ENCODE measurements at regions not wholly inside any gene's neighbourhood (a gene's known extent, or its start where the extent isn't known, plus 50 kb on each side); places are given as distances from the start of the nearest gene placed in this dataset.

- no peak overlapping the region for H3K27ac ChIP-seq (ENCODE audit: low read depth, low read length)
- no peaks in the 10 kb centered on the region for H3K4me1 ChIP-seq (ENCODE audit: control insufficient read depth in 1 of 2, insufficient read depth in 2 of 2, low read length in 2 of 2)
- H3K36me3 ChIP-seq (ENCODE audit: control insufficient read depth in 1 of 2, insufficient read depth in 2 of 2, low read length in 2 of 2) = no peaks in the 10 kb centered on the region
- no peaks in the 10 kb centered on the region for H3K27me3 ChIP-seq (ENCODE audit: control insufficient read depth in 1 of 2, insufficient read depth in 2 of 2, low read length in 2 of 2)
- H3K4me3 ChIP-seq (ENCODE audit: low read depth in 1 of 2, low read length in 2 of 2) = no peak overlapping the region
- no peak overlapping the region for H3K9ac ChIP-seq (ENCODE audit: low read depth in 1 of 2, low read length in 2 of 2)
- H3K9me3 ChIP-seq (ENCODE audit: control insufficient read depth in 1 of 2, low read length in 2 of 2) = peaks cover 0 to 1% of the 10 kb centered on the region in 2 donors
Measured at GRCh38 chr10:33725430-33725829, 391.0 kb upstream of the NRP1 start.

DNA sequence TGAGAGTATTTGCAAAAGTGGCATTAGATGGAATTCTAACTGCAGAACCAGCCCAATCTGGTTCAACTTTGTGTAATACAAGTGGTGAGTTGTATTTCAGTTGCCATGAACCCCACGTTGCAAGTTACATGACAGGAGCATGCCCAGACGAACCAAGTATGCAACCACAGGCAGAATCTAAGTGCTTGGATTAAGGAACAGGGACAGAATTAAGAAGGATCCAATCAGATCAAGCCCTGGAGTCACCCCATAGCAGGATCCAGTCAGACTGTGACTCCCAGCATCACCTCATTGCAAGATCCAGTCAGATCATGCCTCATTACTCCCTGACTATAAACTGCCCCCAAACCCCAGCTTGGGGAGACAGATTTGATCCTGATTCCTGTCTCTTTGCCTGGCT lies 388.7 kb upstream of the NRP1 start:
- H3K4me1 ChIP-seq (ENCODE audit: control insufficient read depth in 1 of 2, insufficient read depth in 2 of 2, low read length in 2 of 2) = no peaks in the 10 kb centered on the region
- H3K36me3 ChIP-seq (ENCODE audit: control insufficient read depth in 1 of 2, insufficient read depth in 2 of 2, low read length in 2 of 2) = no peaks in the 10 kb centered on the region
- no peak overlapping the region for H3K9ac ChIP-seq (ENCODE audit: low read depth in 1 of 2, low read length in 2 of 2)
- no peak overlapping the region for H3K4me3 ChIP-seq (ENCODE audit: low read depth in 1 of 2, low read length in 2 of 2)
- peaks cover 0 to 7% of the 10 kb centered on the region in 2 donors for H3K9me3 ChIP-seq (ENCODE audit: control insufficient read depth in 1 of 2, low read length in 2 of 2)
- no peaks in the 10 kb centered on the region for H3K27me3 ChIP-seq (ENCODE audit: control insufficient read depth in 1 of 2, insufficient read depth in 2 of 2, low read length in 2 of 2)
- no peak overlapping the region for H3K27ac ChIP-seq (ENCODE audit: low read depth, low read length)

- H3K27me3 ChIP-seq (ENCODE audit: control insufficient read depth in 1 of 2, insufficient read depth in 2 of 2, low read length in 2 of 2) = no peaks in the 10 kb centered on the region
- H3K27ac ChIP-seq (ENCODE audit: low read depth, low read length) = no peak overlapping the region
- no peaks in the 10 kb centered on the region for H3K36me3 ChIP-seq (ENCODE audit: control insufficient read depth in 1 of 2, insufficient read depth in 2 of 2, low read length in 2 of 2)
Measured at GRCh38 chr10:33722067-33722466, 387.6 kb upstream of the NRP1 start.

DNA sequence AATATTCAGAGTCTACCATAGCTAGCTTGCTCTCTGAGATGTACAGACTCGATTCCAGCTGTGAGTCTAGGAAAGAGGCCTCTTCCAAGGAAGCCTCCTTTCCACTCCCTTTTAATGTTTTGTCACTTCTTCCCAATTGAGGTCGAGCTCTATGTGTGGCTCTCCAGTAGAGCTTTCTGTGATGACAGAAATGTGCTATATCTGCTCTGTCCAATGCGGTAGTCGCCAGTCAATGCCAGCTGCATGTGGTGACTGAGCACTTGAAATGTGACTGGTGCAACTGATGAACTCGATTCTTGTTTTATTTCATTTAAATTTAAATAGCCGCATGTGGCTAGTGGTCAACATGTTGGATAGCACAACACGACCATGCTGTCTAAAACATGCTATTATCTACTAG lies 387.0 kb upstream of the NRP1 start:
- Histone ChIP-seq H3K9ac (ENCODE audit: low read depth in 1 of 2, low read length in 2 of 2) (no peak overlapping the region), H3K9me3 (ENCODE audit: control insufficient read depth in 1 of 2, low read length in 2 of 2) (peaks cover 0 to 7% of the 10 kb centered on the region in 2 donors), H3K27ac (ENCODE audit: low read depth, low read length) (no peak overlapping the region), H3K4me1 (ENCODE audit: control insufficient read depth in 1 of 2, insufficient read depth in 2 of 2, low read length in 2 of 2) (no peaks in the 10 kb centered on the region), H3K36me3 (ENCODE audit: control insufficient read depth in 1 of 2, insufficient read depth in 2 of 2, low read length in 2 of 2) (no peaks in the 10 kb centered on the region), H3K4me3 (ENCODE audit: low read depth in 1 of 2, low read length in 2 of 2) (no peak overlapping the region), H3K27me3 (ENCODE audit: control insufficient read depth in 1 of 2, insufficient read depth in 2 of 2, low read length in 2 of 2) (no peaks in the 10 kb centered on the region)

More at GRCh38 chr10:33722067-33722466, 387.6 kb upstream of the NRP1 start:
- H3K4me3 ChIP-seq (ENCODE audit: low read depth in 1 of 2, low read length in 2 of 2) = no peak overlapping the region
- peaks cover 0 to 7% of the 10 kb centered on the region in 2 donors for H3K9me3 ChIP-seq (ENCODE audit: control insufficient read depth in 1 of 2, low read length in 2 of 2)
- no peak overlapping the region for H3K9ac ChIP-seq (ENCODE audit: low read depth in 1 of 2, low read length in 2 of 2)
- no peaks in the 10 kb centered on the region for H3K4me1 ChIP-seq (ENCODE audit: control insufficient read depth in 1 of 2, insufficient read depth in 2 of 2, low read length in 2 of 2)

DNA sequence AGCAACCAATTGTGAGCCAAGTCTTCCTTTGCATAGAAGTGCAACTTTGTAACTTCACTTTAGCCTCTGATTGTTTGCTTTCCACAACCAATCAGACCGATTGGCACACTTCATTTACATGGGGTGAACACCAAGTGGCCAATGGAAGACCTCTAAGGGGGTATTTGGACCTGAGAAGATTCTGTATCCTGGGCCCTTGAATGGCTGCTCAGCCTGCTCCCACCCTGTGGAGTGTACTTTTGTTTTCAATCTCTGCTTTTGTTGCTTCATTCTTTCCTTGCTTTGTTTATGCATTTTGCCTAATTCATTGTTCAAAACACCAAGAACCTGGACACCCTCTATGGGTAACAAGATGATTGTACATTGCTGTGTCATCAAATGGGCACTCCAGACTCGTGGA lies 385.7 kb upstream of the NRP1 start:
- H3K27me3 ChIP-seq (ENCODE audit: control insufficient read depth in 1 of 2, insufficient read depth in 2 of 2, low read length in 2 of 2) = no peaks in the 10 kb centered on the region
- no peaks in the 10 kb centered on the region for H3K36me3 ChIP-seq (ENCODE audit: control insufficient read depth in 1 of 2, insufficient read depth in 2 of 2, low read length in 2 of 2)
- H3K9me3 ChIP-seq (ENCODE audit: control insufficient read depth in 1 of 2, low read length in 2 of 2) = peaks cover 0 to 7% of the 10 kb centered on the region in 2 donors
- H3K4me1 ChIP-seq (ENCODE audit: control insufficient read depth in 1 of 2, insufficient read depth in 2 of 2, low read length in 2 of 2) = no peaks in the 10 kb centered on the region
- no peak overlapping the region for H3K27ac ChIP-seq (ENCODE audit: low read depth, low read length)
- H3K9ac ChIP-seq (ENCODE audit: low read depth in 1 of 2, low read length in 2 of 2) = no peak overlapping the region
- H3K4me3 ChIP-seq (ENCODE audit: low read depth in 1 of 2, low read length in 2 of 2) = no peak overlapping the region

- Histone ChIP-seq H3K9me3 (ENCODE audit: control insufficient read depth in 1 of 2, low read length in 2 of 2) (peaks cover 0 to 7% of the 10 kb centered on the region in 2 donors), H3K27me3 (ENCODE audit: control insufficient read depth in 1 of 2, insufficient read depth in 2 of 2, low read length in 2 of 2) (no peaks in the 10 kb centered on the region), H3K36me3 (ENCODE audit: control insufficient read depth in 1 of 2, insufficient read depth in 2 of 2, low read length in 2 of 2) (no peaks in the 10 kb centered on the region), H3K27ac (ENCODE audit: low read depth, low read length) (no peak overlapping the region), H3K4me1 (ENCODE audit: control insufficient read depth in 1 of 2, insufficient read depth in 2 of 2, low read length in 2 of 2) (no peaks in the 10 kb centered on the region), H3K4me3 (ENCODE audit: low read depth in 1 of 2, low read length in 2 of 2) (no peak overlapping the region), H3K9ac (ENCODE audit: low read depth in 1 of 2, low read length in 2 of 2) (no peak overlapping the region)
Measured at GRCh38 chr10:33719005-33719703, 384.7 kb upstream of the NRP1 start.

DNA sequence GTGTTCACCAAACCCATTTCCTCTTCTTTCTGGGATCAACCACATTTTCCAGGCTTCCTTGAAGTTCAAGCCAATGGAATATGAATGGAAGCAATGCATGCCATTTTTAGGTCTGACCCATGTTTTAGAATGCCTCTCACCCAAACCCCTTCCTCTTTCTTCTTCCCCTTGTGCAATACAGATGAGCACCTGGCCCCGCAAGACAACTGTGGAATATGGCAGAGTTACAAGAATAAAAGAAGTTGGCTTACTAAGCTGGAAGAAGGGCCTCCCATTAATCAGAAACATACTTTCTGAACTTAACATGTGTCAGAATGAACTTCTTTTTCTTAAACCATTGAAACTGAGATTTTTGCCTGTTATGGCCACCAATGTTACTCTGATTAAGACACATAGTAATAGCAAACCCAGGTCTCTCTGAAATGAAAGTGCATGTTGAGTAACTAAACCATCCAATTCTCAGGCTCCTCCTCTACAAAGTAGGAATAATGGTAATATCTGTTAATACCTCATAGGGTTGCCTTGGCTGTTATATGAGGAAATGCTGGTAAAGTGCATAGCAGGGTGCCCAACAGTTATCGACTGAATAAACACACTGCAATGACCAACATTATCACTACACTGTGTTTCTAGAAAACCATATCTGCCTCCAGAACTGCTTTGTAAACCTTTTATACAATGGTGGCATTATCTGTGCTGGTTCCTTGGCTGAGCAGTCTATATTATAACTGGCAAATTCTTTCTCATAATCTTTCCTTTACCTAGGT lies 382.2 kb upstream of the NRP1 start:
- H3K9me3 ChIP-seq (ENCODE audit: control insufficient read depth in 1 of 2, low read length in 2 of 2) = peaks cover 0 to 7% of the 10 kb centered on the region in 2 donors
- H3K9ac ChIP-seq (ENCODE audit: low read depth in 1 of 2, low read length in 2 of 2) = no peak overlapping the region
- H3K27me3 ChIP-seq (ENCODE audit: control insufficient read depth in 1 of 2, insufficient read depth in 2 of 2, low read length in 2 of 2) = no peaks in the 10 kb centered on the region
- H3K4me3 ChIP-seq (ENCODE audit: low read depth in 1 of 2, low read length in 2 of 2) = no peak overlapping the region
- no peak overlapping the region for H3K27ac ChIP-seq (ENCODE audit: low read depth, low read length)
- no peaks in the 10 kb centered on the region for H3K4me1 ChIP-seq (ENCODE audit: control insufficient read depth in 1 of 2, insufficient read depth in 2 of 2, low read length in 2 of 2)
- H3K36me3 ChIP-seq (ENCODE audit: control insufficient read depth in 1 of 2, insufficient read depth in 2 of 2, low read length in 2 of 2) = no peaks in the 10 kb centered on the region

DNA sequence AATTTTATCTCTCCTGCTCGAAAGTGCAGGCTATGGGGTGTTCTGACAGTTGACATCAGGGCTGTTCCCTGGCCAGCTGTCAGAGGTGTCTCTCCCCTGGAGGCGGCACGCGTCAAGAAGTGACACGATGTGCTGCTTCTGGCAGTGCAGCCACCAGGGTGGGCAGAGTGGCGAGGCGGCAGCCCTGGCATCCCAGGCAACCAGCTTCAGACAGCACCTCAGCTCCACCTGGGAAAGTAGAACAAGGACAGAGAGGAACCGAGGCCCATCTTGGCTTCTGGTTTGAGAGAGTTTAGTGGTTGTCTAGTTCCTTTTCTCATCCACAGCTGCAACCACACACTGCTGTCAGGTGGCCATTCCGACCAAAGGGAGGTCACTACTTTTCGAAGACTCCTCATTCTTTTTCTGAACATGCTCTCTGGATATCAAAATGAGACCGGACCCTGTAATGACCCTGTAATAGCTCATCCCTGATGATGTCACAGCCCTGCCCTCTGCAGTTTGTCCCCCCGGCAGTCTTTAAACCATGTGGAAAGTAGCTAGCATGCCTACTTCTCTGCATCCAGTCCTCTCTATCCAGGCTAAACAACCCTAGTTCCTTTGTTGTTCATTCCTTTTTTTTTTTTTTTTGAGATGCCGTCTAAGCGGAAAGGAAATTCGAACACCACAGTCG lies 381.0 kb upstream of the NRP1 start:
- no peak overlapping the region for H3K9ac ChIP-seq (ENCODE audit: low read depth in 1 of 2, low read length in 2 of 2)
- no peaks in the 10 kb centered on the region for H3K4me1 ChIP-seq (ENCODE audit: control insufficient read depth in 1 of 2, insufficient read depth in 2 of 2, low read length in 2 of 2)
- H3K4me3 ChIP-seq (ENCODE audit: low read depth in 1 of 2, low read length in 2 of 2) = no peak overlapping the region
- H3K36me3 ChIP-seq (ENCODE audit: control insufficient read depth in 1 of 2, insufficient read depth in 2 of 2, low read length in 2 of 2) = no peaks in the 10 kb centered on the region
- no peaks in the 10 kb centered on the region for H3K27me3 ChIP-seq (ENCODE audit: control insufficient read depth in 1 of 2, insufficient read depth in 2 of 2, low read length in 2 of 2)
- H3K9me3 ChIP-seq (ENCODE audit: control insufficient read depth in 1 of 2, low read length in 2 of 2) = peaks cover 0 to 6% of the 10 kb centered on the region in 2 donors
- H3K27ac ChIP-seq (ENCODE audit: low read depth, low read length) = no peak overlapping the region

GRCh38 chr10:33712825-33713224 lies 378.4 kb upstream of the NRP1 start:
- H3K9ac ChIP-seq (ENCODE audit: low read depth in 1 of 2, low read length in 2 of 2) = no peak overlapping the region
- H3K4me1 ChIP-seq (ENCODE audit: control insufficient read depth in 1 of 2, insufficient read depth in 2 of 2, low read length in 2 of 2) = no peaks in the 10 kb centered on the region
- no peak overlapping the region for H3K4me3 ChIP-seq (ENCODE audit: low read depth in 1 of 2, low read length in 2 of 2)
- H3K36me3 ChIP-seq (ENCODE audit: control insufficient read depth in 1 of 2, insufficient read depth in 2 of 2, low read length in 2 of 2) = no peaks in the 10 kb centered on the region
- no peaks in the 10 kb centered on the region for H3K9me3 ChIP-seq (ENCODE audit: control insufficient read depth in 1 of 2, low read length in 2 of 2)
- no peaks in the 10 kb centered on the region for H3K27me3 ChIP-seq (ENCODE audit: control insufficient read depth in 1 of 2, insufficient read depth in 2 of 2, low read length in 2 of 2)
- H3K27ac ChIP-seq (ENCODE audit: low read depth, low read length) = no peak overlapping the region

- Histone ChIP-seq H3K4me3 (ENCODE audit: low read depth in 1 of 2, low read length in 2 of 2) (no peak overlapping the region), H3K4me1 (ENCODE audit: control insufficient read depth in 1 of 2, insufficient read depth in 2 of 2, low read length in 2 of 2) (no peaks in the 10 kb centered on the region), H3K27me3 (ENCODE audit: control insufficient read depth in 1 of 2, insufficient read depth in 2 of 2, low read length in 2 of 2) (no peaks in the 10 kb centered on the region), H3K9ac (ENCODE audit: low read depth in 1 of 2, low read length in 2 of 2) (no peak overlapping the region), H3K9me3 (ENCODE audit: control insufficient read depth in 1 of 2, low read length in 2 of 2) (no peaks in the 10 kb centered on the region), H3K27ac (ENCODE audit: low read depth, low read length) (no peak overlapping the region), H3K36me3 (ENCODE audit: control insufficient read depth in 1 of 2, insufficient read depth in 2 of 2, low read length in 2 of 2) (no peaks in the 10 kb centered on the region)
Measured at GRCh38 chr10:33710006-33710405, 375.5 kb upstream of the NRP1 start.

Data from duodenal mucosa (tissue), 2 donors.